A549 (cell line): ENCODE measurements at regions not wholly inside any gene's neighbourhood (a gene's known extent, or its start where the extent isn't known, plus 50 kb on each side); places are given as distances from the start of the nearest gene placed in this dataset.

Source experiments
- ATAC-seq, 2 experiments: fragments of 200-7000 bp in 1 of 2; fragments of >200 bp in 1 of 2; cut with Nextera tagmentation in 1 of 2; cut with Tn5 transposase in 1 of 2; 3 replicates each; pipeline versions ENCODE4 v1.8.0 to v1.9.1; 2018 to 2020; ENCODE audit warnings: mild to moderate bottlenecking in 1 of 2, moderate library complexity in 1 of 2
- CTCF ChIA-PET: fragments of 300-600 bp; sonication (Branson Sonifier 250); formaldehyde crosslinking; extraction: SDS; loops from one replicate; lab custom pipeline; 2021; ENCODE audit warnings: antibody characterized with exemption, inconsistent platforms; lab: Yijun Ruan, JAX
- POLR2A ChIA-PET: fragments of 350-600 bp; formaldehyde crosslinking; extraction: SDS; loops from one replicate; lab custom pipeline; 2021; ENCODE audit warnings: antibody characterized with exemption, inconsistent platforms; lab: Yijun Ruan, JAX
- DNase-seq, 2 experiments: peaks; one replicate each; pipeline versions ENCODE4 v3.0.0 to v3.0.0-alpha.2; 2011 to 2016; ENCODE audit warnings: low read depth in 1 of 2, low spot score in 1 of 2
- FAIRE-seq: peaks from 2 replicates; lab custom pipeline; 2011; peaks lifted over from hg19 to GRCh38; lab: Jason Lieb, UNC
- H3K27ac ChIP-seq, 2 experiments: fragments of >200 bp; sonication (Bioruptor Twin); formaldehyde crosslinking; 3 replicates each; pipeline ENCODE4 v1.5.1; 2016 to 2017
- H3K4me1 ChIP-seq: fragments of >200 bp; sonication (Bioruptor Twin); formaldehyde crosslinking; 3 replicates; pipeline ENCODE4 v1.6.1; 2016
- H3K4me2 ChIP-seq: fragments of >200 bp; sonication (Bioruptor Twin); formaldehyde crosslinking; 3 replicates; pipeline ENCODE4 v1.6.1; 2016
- H3K4me3 ChIP-seq: fragments of >200 bp; sonication (Bioruptor Twin); formaldehyde crosslinking; 3 replicates; pipeline ENCODE4 v1.5.1; 2016
- H3K9me3 ChIP-seq: fragments of >200 bp; sonication (Bioruptor Twin); formaldehyde crosslinking; 3 replicates; pipeline ENCODE4 v1.6.1; 2016
- ATOH8 ChIP-seq: fragments of 250-450 bp; sonication (Bioruptor Pico); IDR thresholded peaks from 2 replicates; pipeline ENCODE4 v1.5.0; 2020; ENCODE audit warnings: low read depth, mild to moderate bottlenecking, moderate library complexity
- BCL3 ChIP-seq: fragments of >200 bp; sonication (Bioruptor Twin); formaldehyde crosslinking; IDR thresholded peaks from 3 replicates; pipeline ENCODE4 v1.6.1; 2016
- CHD4 ChIP-seq: fragments of 200-600 bp; sonication (generic); IDR thresholded peaks from 2 replicates; pipeline ENCODE4 v1.6.1; 2016; ENCODE audit warnings: antibody characterized with exemption, mild to moderate bottlenecking, borderline replicate concordance
- ESRRA ChIP-seq: fragments of 150-350 bp; IDR thresholded peaks from 2 replicates; pipeline ENCODE4 v1.6.1; 2014; ENCODE audit warnings: mild to moderate bottlenecking, low read length, borderline replicate concordance
- FOSB ChIP-seq: fragments of 250-450 bp; sonication (Bioruptor Pico); IDR thresholded peaks from 2 replicates; pipeline ENCODE4 v1.5.0; 2020; ENCODE audit warnings: mild to moderate bottlenecking, moderate library complexity
- HDAC2 ChIP-seq: fragments of 200-600 bp; sonication (generic); IDR thresholded peaks from 2 replicates; pipeline ENCODE4 v1.6.1; 2016
- HMGXB4 ChIP-seq: fragments of 250-450 bp; sonication (Bioruptor Pico); IDR thresholded peaks from 2 replicates; pipeline ENCODE4 v1.5.0; 2021; ENCODE audit warnings: mild to moderate bottlenecking, moderate library complexity, borderline replicate concordance
- HOXA7 ChIP-seq: fragments of 250-450 bp; sonication (Bioruptor Pico); IDR thresholded peaks from 2 replicates; pipeline ENCODE4 v1.5.0; 2020; ENCODE audit warnings: mild to moderate bottlenecking, moderate library complexity
- HOXB13 ChIP-seq: fragments of 250-450 bp; sonication (Bioruptor Pico); IDR thresholded peaks from 2 replicates; pipeline ENCODE4 v1.5.0; 2020; ENCODE audit warnings: low read depth, mild to moderate bottlenecking, moderate library complexity
- MAZ ChIP-seq: fragments of 150-350 bp; IDR thresholded peaks from 2 replicates; pipeline ENCODE4 v1.6.1; 2014; ENCODE audit warnings: antibody characterized with exemption, low read depth, low read length, borderline replicate concordance
- MYC ChIP-seq: IDR thresholded peaks from 2 replicates; pipeline ENCODE4 v1.6.1; 2012; ENCODE audit warnings: mild to moderate bottlenecking, inconsistent platforms, low read length, improper control_type of control experiment, borderline replicate concordance
- PBX3 ChIP-seq: IDR thresholded peaks from 2 replicates; pipeline ENCODE4 v1.6.1; 2012
- PHF8 ChIP-seq: fragments of 200-600 bp; sonication (generic); IDR thresholded peaks from 2 replicates; pipeline ENCODE4 v1.6.1; 2016; ENCODE audit warnings: low read depth, mild to moderate bottlenecking, antibody characterized with exemption, moderate library complexity, borderline replicate concordance
- POLR2A ChIP-seq: IDR thresholded peaks from 2 replicates; pipeline ENCODE4 v1.6.1; 2012; ENCODE audit warnings: mild to moderate bottlenecking, low read length
- REST ChIP-seq: fragments of 200-600 bp; sonication (generic); IDR thresholded peaks from 2 replicates; pipeline ENCODE4 v1.6.1; 2016; ENCODE audit warnings: antibody characterized with exemption, mild to moderate bottlenecking, moderate library complexity
- RFX5 ChIP-seq: fragments of 450-650 bp; IDR thresholded peaks from 2 replicates; pipeline ENCODE4 v1.7.1; 2014; ENCODE audit warnings: antibody characterized with exemption, mild to moderate bottlenecking, moderate library complexity
- ZFP36 ChIP-seq: fragments of 450-650 bp; IDR thresholded peaks from 2 replicates; pipeline ENCODE4 v1.6.1; 2014; ENCODE audit warnings: borderline replicate concordance; ENCODE audit not compliant: partially characterized antibody
- WGBS: methylation state at CpG from one replicate; pipeline ENCODE4 v1.1.6; 2017; ENCODE audit errors: missing lambda C conversion rate; 5-methylcytosine and 5-hydroxymethylcytosine counted together

- CTCF ChIA-PET: interaction anchor here (1.0 to 2.1 kb wide), 4 partner anchors 10 to 40 kb away, joined by 3 to 8 read pairs (median 6); no protein-coding TSS in a partner anchor
- no peak overlapping the region for H3K4me2 ChIP-seq
These were observed 70.4 kb upstream of the VWDE start for GRCh38 chr7:12474035-12474434.

More at GRCh38 chr7:12474035-12474434, 70.4 kb upstream of the VWDE start:
- Histone ChIP-seq H3K4me1 (no peaks in the 10 kb centered on the region), H3K27ac (no peak overlapping the region), H3K9me3 (no peaks in the 10 kb centered on the region), H3K4me3 (no peak overlapping the region)
- WGBS: 77% methylated on average over 4 of the region's 4 CpGs
- no peak for ATAC-seq
- no peak for DNase-seq
- FAIRE-seq: no peak
- TF ChIP-seq HOXA7: no peak
- no peak for TF ChIP-seq ESRRA
- TF ChIP-seq BCL3: no peak
- TF ChIP-seq ZFP36: no peak
- TF ChIP-seq HMGXB4 (CRISPR knock-in tag): no peak
- TF ChIP-seq MAZ: no peak
- TF ChIP-seq PHF8: no peak
- TF ChIP-seq RFX5: no peak
- no peak for TF ChIP-seq REST
- no peak for TF ChIP-seq PBX3
- TF ChIP-seq HDAC2: no peak
- no peak for TF ChIP-seq HOXB13 (CRISPR knock-in tag)
- no peak for TF ChIP-seq FOSB (CRISPR knock-in tag)
- TF ChIP-seq POLR2A: no peak
- no peak for TF ChIP-seq CHD4
- no peak for TF ChIP-seq MYC
- TF ChIP-seq ATOH8 (CRISPR knock-in tag): no peak
- POLR2A ChIA-PET: no interaction called here
